Spinal cord (tissue), 9 donors: ENCODE measurements at regions not wholly inside any gene's neighbourhood (a gene's known extent, or its start where the extent isn't known, plus 50 kb on each side); places are given as distances from the start of the nearest gene placed in this dataset.
A peak's percentile ranks its signal among the peaks of the same experiment; 100 is the strongest.

Experiments
- DNase-seq, 6 donors: peaks; one replicate each; pipeline versions ENCODE4 v3.0.0 to v3.0.0-alpha.2; 2013 to 2015; ENCODE audit warnings: low spot score in 6 of 6, low read depth in 4 of 6
- H3K27ac ChIP-seq: one replicate; pipeline ENCODE4 v1.5.1; 2013; ENCODE audit warnings: low read depth, low read length, control low read depth
- H3K27me3 ChIP-seq: one replicate; pipeline ENCODE4 v1.6.1; 2013; ENCODE audit warnings: low read length; ENCODE audit not compliant: control insufficient read depth, insufficient read depth
- H3K36me3 ChIP-seq: one replicate; pipeline ENCODE4 v1.6.1; 2013; ENCODE audit warnings: low read length; ENCODE audit not compliant: control insufficient read depth, insufficient read depth
- H3K4me1 ChIP-seq: one replicate; pipeline ENCODE4 v1.6.1; 2013; ENCODE audit warnings: low read length; ENCODE audit not compliant: control insufficient read depth, insufficient read depth
- H3K4me3 ChIP-seq: one replicate; pipeline ENCODE4 v1.5.1; 2013; ENCODE audit warnings: low read depth, low read length, control low read depth
- H3K9me3 ChIP-seq: one replicate; pipeline ENCODE4 v1.6.1; 2013; ENCODE audit warnings: low read length; ENCODE audit not compliant: control insufficient read depth, insufficient read depth
- WGBS: methylation state at CpG from one replicate; pipeline ENCODE4 v1.1.5; 2013; ENCODE audit warnings: missing lambda C conversion rate; ENCODE audit not compliant: insufficient coverage; 5-methylcytosine and 5-hydroxymethylcytosine counted together
- donor health status: healthy.

DNA sequence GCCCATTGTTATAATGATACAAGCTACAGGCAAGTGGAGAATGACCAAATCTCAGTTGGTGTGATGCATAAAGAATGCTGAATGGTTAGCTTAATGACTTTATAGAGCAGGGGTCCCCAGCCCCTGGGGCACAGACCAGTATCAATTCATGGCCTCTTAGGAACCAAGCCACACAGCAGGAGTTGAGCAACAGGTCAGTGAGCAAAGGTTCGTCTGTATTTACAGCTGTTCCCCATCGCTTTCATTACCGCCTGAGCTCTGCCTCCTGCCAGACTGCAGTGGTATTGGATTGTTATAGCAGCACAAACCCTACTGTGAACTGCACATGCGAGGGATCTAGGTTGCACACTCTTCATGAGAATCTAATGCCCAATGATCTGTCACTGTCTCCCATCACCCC lies 114.0 kb upstream of the ZFHX3 start:
- Histone ChIP-seq H3K27ac (no peak overlapping the region), H3K9me3 (no peaks in the 10 kb centered on the region), H3K27me3 (peaks cover 19% of the 10 kb centered on the region), H3K4me3 (no peak overlapping the region), H3K4me1 (no peaks in the 10 kb centered on the region), H3K36me3 (no peaks in the 10 kb centered on the region)
- no CpG with 5 or more reads among the region's 4 CpGs for WGBS
- no peak for DNase-seq

- 94% methylated on average over 2 of the region's 5 CpGs for WGBS
- Histone ChIP-seq H3K9me3 (no peaks in the 10 kb centered on the region), H3K4me3 (no peak overlapping the region), H3K27ac (no peak overlapping the region), H3K4me1 (no peaks in the 10 kb centered on the region), H3K36me3 (no peaks in the 10 kb centered on the region), H3K27me3 (peaks cover 2% of the 10 kb centered on the region)
- DNase-seq, result no peak
These were observed 111.4 kb upstream of the ZFHX3 start for GRCh38 chr16:73159296-73159695.

- Histone ChIP-seq H3K27me3 (peaks cover 2% of the 10 kb centered on the region), H3K4me3 (no peak overlapping the region), H3K9me3 (no peaks in the 10 kb centered on the region), H3K36me3 (no peaks in the 10 kb centered on the region), H3K4me1 (no peaks in the 10 kb centered on the region), H3K27ac (no peak overlapping the region)
- DNase-seq, result no peak
- 90% methylated on average over 2 of the region's 3 CpGs for WGBS
These were observed 109.9 kb upstream of the ZFHX3 start for GRCh38 chr16:73157861-73158260.

GRCh38 chr16:73154063-73154870 lies 106.3 kb upstream of the ZFHX3 start:
- H3K36me3 ChIP-seq, result no peaks in the 10 kb centered on the region
- H3K27ac ChIP-seq, result no peak overlapping the region
- 92% methylated on average over 8 of the region's 10 CpGs for WGBS
- no peak overlapping the region for H3K4me3 ChIP-seq
- no peaks in the 10 kb centered on the region for H3K27me3 ChIP-seq
- H3K4me1 ChIP-seq, result no peaks in the 10 kb centered on the region
- peak in 1 of 6 donors; percentile 26 for DNase-seq
- H3K9me3 ChIP-seq, result no peaks in the 10 kb centered on the region

GRCh38 chr16:73152386-73153125 lies 104.6 kb upstream of the ZFHX3 start:
- DNase-seq, result peak in 1 of 6 donors; percentile 39

DNA sequence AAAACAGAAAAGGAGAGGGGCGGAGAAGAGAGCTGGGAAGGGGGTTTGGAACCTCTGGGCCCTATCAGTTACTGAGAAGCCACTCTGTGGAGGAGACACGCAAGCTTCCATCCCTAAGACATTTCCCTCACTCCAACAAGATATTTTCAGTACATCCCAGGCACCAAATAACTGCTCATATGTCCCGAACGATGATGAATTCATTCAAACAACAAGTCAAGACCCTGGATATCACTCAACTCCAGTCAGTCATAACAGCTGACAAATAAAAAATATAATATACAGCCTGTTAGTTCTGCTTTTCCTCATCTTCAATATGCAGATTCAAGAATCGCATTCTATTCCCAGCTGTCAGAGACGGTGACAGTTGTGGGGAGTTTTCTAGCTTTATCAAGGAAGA lies 104.0 kb upstream of the ZFHX3 start:
- H3K4me3 ChIP-seq, result no peak overlapping the region
- DNase-seq, result no peak
- no peaks in the 10 kb centered on the region for H3K9me3 ChIP-seq
- no peaks in the 10 kb centered on the region for H3K27me3 ChIP-seq
- WGBS, result 86% methylated on average over 3 of the region's 6 CpGs
- H3K36me3 ChIP-seq, result no peaks in the 10 kb centered on the region
- no peak overlapping the region for H3K27ac ChIP-seq
- H3K4me1 ChIP-seq, result no peaks in the 10 kb centered on the region

More at GRCh38 chr16:73152386-73153125, 104.6 kb upstream of the ZFHX3 start:
- Histone ChIP-seq H3K27me3 (no peaks in the 10 kb centered on the region), H3K4me3 (no peak overlapping the region), H3K27ac (no peak overlapping the region), H3K9me3 (no peaks in the 10 kb centered on the region), H3K36me3 (no peaks in the 10 kb centered on the region), H3K4me1 (no peaks in the 10 kb centered on the region)
- 9% methylated on average over 6 of the region's 7 CpGs for WGBS

GRCh38 chr16:73151225-73151624 lies 103.3 kb upstream of the ZFHX3 start:
- Histone ChIP-seq H3K27me3 (no peaks in the 10 kb centered on the region), H3K4me3 (no peak overlapping the region), H3K36me3 (no peaks in the 10 kb centered on the region), H3K4me1 (no peaks in the 10 kb centered on the region), H3K9me3 (no peaks in the 10 kb centered on the region), H3K27ac (no peak overlapping the region)
- DNase-seq, result no peak
- WGBS, result 57% methylated on average over 4 of the region's 5 CpGs

- Histone ChIP-seq H3K27me3 (no peaks in the 10 kb centered on the region), H3K27ac (no peak overlapping the region), H3K9me3 (no peaks in the 10 kb centered on the region), H3K4me1 (no peaks in the 10 kb centered on the region), H3K4me3 (no peak overlapping the region), H3K36me3 (no peaks in the 10 kb centered on the region)
- WGBS, result no CpG with 5 or more reads among the region's 4 CpGs
- DNase-seq, result no peak
These were observed 102.9 kb upstream of the ZFHX3 start for GRCh38 chr16:73150786-73151185.

- Histone ChIP-seq H3K36me3 (no peaks in the 10 kb centered on the region), H3K4me3 (no peak overlapping the region), H3K27me3 (peaks cover 1% of the 10 kb centered on the region), H3K27ac (no peak overlapping the region), H3K4me1 (peaks cover 4% of the 10 kb centered on the region), H3K9me3 (no peaks in the 10 kb centered on the region)
- peak in 1 of 6 donors; percentile 24 for DNase-seq
- 63% methylated on average over 2 of the region's 7 CpGs for WGBS
These were observed 101.4 kb upstream of the ZFHX3 start for GRCh38 chr16:73149334-73149733.

DNA sequence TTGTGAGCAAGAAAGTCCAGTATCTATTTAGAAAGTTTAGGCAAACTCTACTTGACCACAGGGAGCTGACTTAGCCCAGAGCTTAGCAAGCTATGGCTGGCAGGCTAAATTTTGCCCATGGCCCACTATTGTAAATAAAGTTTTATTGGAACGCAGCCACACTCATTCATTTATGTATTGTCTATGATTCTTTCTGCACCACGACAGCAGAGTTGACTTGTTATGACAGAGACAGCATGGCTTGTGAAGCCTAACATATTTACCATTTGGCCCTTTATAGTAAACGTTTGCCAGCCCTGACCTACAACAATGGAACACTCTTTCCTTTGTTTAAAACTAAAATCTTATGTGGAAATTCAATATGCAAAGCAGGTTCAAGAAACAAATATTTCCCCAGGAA lies 100.0 kb upstream of the ZFHX3 start:
- Histone ChIP-seq H3K9me3 (no peaks in the 10 kb centered on the region), H3K4me3 (no peak overlapping the region)
- no CpG with 5 or more reads among the region's 3 CpGs for WGBS

More for the DNA sequence above, 100.0 kb upstream of the ZFHX3 start:
- H3K4me1 ChIP-seq, result peaks cover 4% of the 10 kb centered on the region
- DNase-seq, result no peak
- H3K27ac ChIP-seq, result no peak overlapping the region
- H3K27me3 ChIP-seq, result peaks cover 8% of the 10 kb centered on the region
- no peaks in the 10 kb centered on the region for H3K36me3 ChIP-seq
